Endothelial cell of umbilical vein (primary cell): ENCODE measurements at regions not wholly inside any gene's neighbourhood (a gene's known extent, or its start where the extent isn't known, plus 50 kb on each side); places are given as distances from the start of the nearest gene placed in this dataset.

Experiments
- BruUV-seq: library from RNA; stranded (reverse); fragments of 400-500 nt; replicated peaks from 2 replicates; lab custom pipeline; 2021; lab: Mats Ljungman, UMichigan
- CTCF ChIA-PET: fragments of 300-600, 350-600 bp; sonication (Branson Sonifier 250); formaldehyde crosslinking; loops from one replicate; lab custom pipeline; 2021; ENCODE audit warnings: antibody characterized with exemption, inconsistent platforms; lab: Charles Lee
- POLR2A ChIA-PET: fragments of 300-600, 350-600 bp; sonication (Branson Sonifier 250); formaldehyde crosslinking; loops from one replicate; lab custom pipeline; 2021; ENCODE audit warnings: antibody characterized with exemption, inconsistent platforms; lab: Charles Lee
- DNase-seq: peaks from one replicate; pipeline ENCODE4 v3.0.0-alpha.2; 2011; ENCODE audit warnings: low read depth, low spot score
- FAIRE-seq: peaks from 2 replicates; lab custom pipeline; 2011; peaks lifted over from hg19 to GRCh38; lab: Jason Lieb, UNC
- H2AFZ ChIP-seq: 2 replicates; pipeline ENCODE4 v1.6.0; 2012; ENCODE audit warnings: low read depth, low read length, control low read depth, inconsistent platforms
- H3K27ac ChIP-seq: 2 replicates; pipeline ENCODE4 v1.5.1; 2011; ENCODE audit warnings: low read depth, mild to moderate bottlenecking, control low read depth, low read length, moderate library complexity; ENCODE audit not compliant: insufficient read depth
- H3K27me3 ChIP-seq, 2 experiments: 2 replicates each; pipeline versions ENCODE4 v1.6.0 to v1.6.1; 2011; ENCODE audit warnings: low read length in 2 of 2, mixed read lengths in 1 of 2; ENCODE audit not compliant: control insufficient read depth in 2 of 2, insufficient read depth in 2 of 2
- H3K36me3 ChIP-seq, 2 experiments: 2 replicates in 1 of 2; 3 replicates in 1 of 2; pipeline ENCODE4 v1.5.1; 2011; ENCODE audit warnings: low read length in 2 of 2, mild to moderate bottlenecking in 1 of 2, moderate library complexity in 1 of 2; ENCODE audit not compliant: control insufficient read depth in 2 of 2, insufficient read depth in 2 of 2; ENCODE audit errors: extremely low read depth in 1 of 2
- H3K4me1 ChIP-seq: 3 replicates; pipeline ENCODE4 v1.5.1; 2011; ENCODE audit warnings: mild to moderate bottlenecking, low read length; ENCODE audit not compliant: control insufficient read depth, insufficient read depth; ENCODE audit errors: extremely low read depth
- H3K4me2 ChIP-seq: 2 replicates; pipeline ENCODE4 v1.6.1; 2011; ENCODE audit warnings: low read length, control low read depth, mixed read lengths; ENCODE audit not compliant: insufficient read depth
- H3K4me3 ChIP-seq, 3 experiments: fragments of 200-600 bp in 1 of 3; sonication (generic), shearing (Covaris generic) in 1 of 3; replicated peaks in 1 of 3; 2 replicates each; pipeline ENCODE4 v1.5.1; 2011 to 2016; ENCODE audit warnings: control low read depth in 3 of 3, low read length in 3 of 3, mild to moderate bottlenecking in 2 of 3, inconsistent platforms in 1 of 3, low read depth in 1 of 3, moderate library complexity in 1 of 3; ENCODE audit not compliant: insufficient read depth in 1 of 3
- H3K79me2 ChIP-seq: 2 replicates; pipeline ENCODE4 v1.6.0; 2012; ENCODE audit warnings: low read length, inconsistent platforms; ENCODE audit not compliant: control insufficient read depth, insufficient read depth
- H3K9ac ChIP-seq: replicated peaks from 2 replicates; pipeline ENCODE3; 2011; ENCODE audit warnings: low read length, control low read depth; ENCODE audit not compliant: insufficient read depth; ENCODE audit errors: extremely low read depth
- H3K9me1 ChIP-seq: replicated peaks from 3 replicates; pipeline ENCODE4 v1.6.0; 2011; ENCODE audit warnings: mild to moderate bottlenecking, low read length; ENCODE audit not compliant: control insufficient read depth, insufficient read depth; ENCODE audit errors: extremely low read depth
- H3K9me3 ChIP-seq: replicated peaks from 2 replicates; pipeline ENCODE4 v1.5.1; 2012; ENCODE audit warnings: low read length, inconsistent platforms; ENCODE audit not compliant: control insufficient read depth, insufficient read depth
- H4K20me1 ChIP-seq: replicated peaks from 2 replicates; pipeline ENCODE3; 2011; ENCODE audit warnings: mild to moderate bottlenecking, low read length; ENCODE audit not compliant: control insufficient read depth, insufficient read depth; ENCODE audit errors: extremely low read depth
- CTCF ChIP-seq, 2 donors: IDR thresholded peaks; 1 replicate in 1 of 2; 2 replicates in 1 of 2; pipeline ENCODE4 v1.5.1; 2011; ENCODE audit warnings: low read length in 2 of 2, mild to moderate bottlenecking in 2 of 2, moderate library complexity in 2 of 2, control low read depth in 1 of 2, inconsistent platforms in 1 of 2, low read depth in 1 of 2; ENCODE audit not compliant: insufficient read depth in 1 of 2; ENCODE audit errors: extremely low read depth in 1 of 2
- EZH2 ChIP-seq: IDR thresholded peaks from 2 replicates; pipeline ENCODE4 v1.6.1; 2012; ENCODE audit warnings: borderline replicate concordance, low read depth, mild to moderate bottlenecking, moderate library complexity, low read length, inconsistent platforms; ENCODE audit not compliant: severe bottlenecking
- FOS ChIP-seq: IDR thresholded peaks from 2 replicates; pipeline ENCODE4 v1.6.1; 2011; ENCODE audit warnings: mild to moderate bottlenecking, low read length, moderate library complexity, borderline replicate concordance; ENCODE audit not compliant: insufficient read depth
- GATA2 ChIP-seq: IDR thresholded peaks from 2 replicates; pipeline ENCODE4 v1.7.0; 2011; ENCODE audit warnings: low read depth, mild to moderate bottlenecking, moderate library complexity, mixed read lengths, low read length; ENCODE audit not compliant: insufficient read length, insufficient read depth
- JUN ChIP-seq: IDR thresholded peaks from 2 replicates; pipeline ENCODE4 v1.6.1; 2011; ENCODE audit warnings: borderline replicate concordance, low read depth; ENCODE audit not compliant: insufficient read length, insufficient read depth
- MYC ChIP-seq: IDR thresholded peaks from one replicate; pipeline ENCODE4 v1.6.1; 2011; ENCODE audit warnings: mild to moderate bottlenecking, low read depth, low read length
- POLR2A ChIP-seq: IDR thresholded peaks from 2 replicates; pipeline ENCODE4 v1.6.1; 2012; ENCODE audit warnings: low read depth, mild to moderate bottlenecking, control low read depth, low read length
- POLR2AphosphoS5 ChIP-seq: IDR thresholded peaks from 2 replicates; pipeline ENCODE4 v1.6.1; 2012; ENCODE audit warnings: low read depth, mild to moderate bottlenecking, control low read depth, low read length, moderate library complexity; ENCODE audit not compliant: insufficient read depth
- dilution Hi-C: fragments of 300-500 bp; cut with MboI; formaldehyde crosslinking; loops from one replicate; pipeline ENCODE4 v1.15.0; 2019; ENCODE audit warnings: low sequenced_read_pairs; ENCODE audit not compliant: extremely low pct_ligation_motif_present
- intact Hi-C: fragments of 100-400 bp; cut with micrococcal nuclease; formaldehyde crosslinking; loops from one replicate; pipeline ENCODE4 v1.10.0; 2022
- TF ChIP-seq, protein P1 (sequence below): IDR thresholded peaks from 2 replicates; pipeline ENCODE4 v1.6.1; 2011; ENCODE audit not compliant: insufficient read depth, insufficient read length

DNA sequence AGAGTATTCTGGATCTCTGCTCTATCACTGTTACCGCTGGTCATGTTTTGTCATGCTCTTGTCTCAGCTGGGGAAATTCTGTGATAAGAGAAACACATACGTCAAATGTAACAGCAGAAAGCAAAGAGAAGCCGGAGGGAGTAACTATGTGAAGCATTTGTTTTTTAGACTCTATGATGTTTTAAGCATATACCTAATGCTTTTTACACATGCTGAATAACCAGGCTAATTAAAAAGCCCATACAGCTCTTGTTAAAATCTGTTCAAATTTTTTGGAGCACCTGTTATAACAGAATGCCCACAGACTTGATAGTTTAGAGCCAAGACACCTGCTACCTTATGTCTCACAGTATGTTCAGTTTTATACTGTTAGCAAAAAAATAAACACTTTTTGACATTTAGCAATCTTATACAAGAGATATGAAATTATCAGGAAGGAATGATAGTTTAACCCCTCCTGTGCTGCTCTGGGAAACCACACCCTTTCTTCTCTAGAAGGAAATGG is 92.3 kb upstream of the TANK start:
- CTCF ChIA-PET = interaction anchor here (1.0 kb wide), 1 partner anchor 64 kb away, joined by 3 read pairs; no protein-coding TSS in a partner anchor
- intact Hi-C loops (no loop called here), dilution Hi-C loops (no loop called here)
- POLR2A ChIA-PET = no interaction called here
- no TSS peak for BruUV-seq
- H3K79me2 ChIP-seq = no peaks in the 10 kb centered on the region
- H3K9me3 ChIP-seq = no peaks in the 10 kb centered on the region
- TF ChIP-seq EZH2 (no peak), GATA2 (no peak), FOS (no peak), JUN (no peak), MYC (no peak), POLR2AphosphoS5 (no peak), CTCF (IDR thresholded peaks at IDR 0.05; ENCODE audit: extremely low read depth in 1 of 2, insufficient read depth in 1 of 2, low read depth in 1 of 2, low read length in 2 of 2) (no peak), POLR2A (no peak)
- TF ChIP-seq, protein P1, sequence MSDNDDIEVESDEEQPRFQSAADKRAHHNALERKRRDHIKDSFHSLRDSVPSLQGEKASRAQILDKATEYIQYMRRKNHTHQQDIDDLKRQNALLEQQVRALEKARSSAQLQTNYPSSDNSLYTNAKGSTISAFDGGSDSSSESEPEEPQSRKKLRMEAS = no peak
- peaks cover 4% of the 10 kb centered on the region for H3K4me1 ChIP-seq
- H3K36me3 ChIP-seq = no peaks in the 10 kb centered on the region
- H4K20me1 ChIP-seq = no peaks in the 10 kb centered on the region
- FAIRE-seq = no peak
- no peak overlapping the region for H3K9ac ChIP-seq
- no peak overlapping the region for H3K4me2 ChIP-seq
- H3K27me3 ChIP-seq = no peaks in the 10 kb centered on the region
- H3K4me3 ChIP-seq = no peak overlapping the region
- no peak overlapping the region for H3K27ac ChIP-seq
- no peak for DNase-seq
- H2AFZ ChIP-seq = no peak overlapping the region
- H3K9me1 ChIP-seq = no peaks in the 10 kb centered on the region
